ENCODE measurements at regions not wholly inside any gene's neighbourhood (a gene's known extent, or its start where the extent isn't known, plus 50 kb on each side); places are given as distances from the start of the nearest gene placed in this dataset.

- BruUV-seq (replicated peaks): no TSS peak
These were observed 275.8 kb downstream of the SQOR start for GRCh38 chr15:45910671-45911070.

DNA sequence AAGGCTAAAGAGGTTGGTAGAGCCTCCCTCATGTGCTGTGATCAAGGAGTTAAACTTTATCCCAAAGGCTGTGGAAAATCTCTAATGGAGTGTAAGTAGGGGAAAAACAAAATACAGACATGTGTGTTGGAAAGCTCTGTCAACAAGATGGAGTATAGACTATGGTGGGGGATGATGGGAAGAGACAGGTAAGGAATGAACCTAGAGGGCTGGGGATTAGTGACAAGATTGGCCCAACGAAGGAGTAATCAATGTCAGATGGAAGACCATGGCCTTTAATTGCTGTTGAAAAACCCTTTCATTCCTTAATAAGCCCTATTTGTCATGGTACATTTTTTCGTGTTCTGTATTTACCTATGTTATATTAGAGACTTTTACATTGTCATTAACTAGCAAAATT lies 278.6 kb downstream of the SQOR start:
- intact Hi-C loops (cut with micrococcal nuclease; ENCODE audit: unreplicated experiment): no loop called here
- no peaks in the 10 kb centered on the region for H3K9me3 Mint-ChIP-seq (ENCODE audit: low read depth, unreplicated experiment)

More at GRCh38 chr15:45910671-45911070, 275.8 kb downstream of the SQOR start:
- Mint-ChIP-seq H3K9me3 (ENCODE audit: low read depth, unreplicated experiment) (no peaks in the 10 kb centered on the region), H3K27me3 (ENCODE audit: unreplicated experiment) (no peaks in the 10 kb centered on the region), H3K36me3 (ENCODE audit: insufficient read depth, unreplicated experiment) (no peaks in the 10 kb centered on the region), H3K27ac (ENCODE audit: unreplicated experiment) (no peak overlapping the region), H3K4me1 (ENCODE audit: low read depth, unreplicated experiment) (no peaks in the 10 kb centered on the region), H3K4me3 (ENCODE audit: low read depth, unreplicated experiment) (no peak overlapping the region)
- intact Hi-C loops (cut with micrococcal nuclease; ENCODE audit: unreplicated experiment): no loop called here
- DNase-seq: no peak
- CTCF ChIA-PET: no interaction called here
- TF ChIP-seq CTCF (IDR thresholded peaks at IDR 0.05; ENCODE audit: unreplicated experiment): no peak

GRCh38 chr15:45914425-45914824 lies 279.6 kb downstream of the SQOR start:
- Mint-ChIP-seq H3K4me1 (ENCODE audit: low read depth, unreplicated experiment) (peaks cover 2% of the 10 kb centered on the region), H3K9me3 (ENCODE audit: low read depth, unreplicated experiment) (no peaks in the 10 kb centered on the region), H3K27ac (ENCODE audit: unreplicated experiment) (no peak overlapping the region), H3K27me3 (ENCODE audit: unreplicated experiment) (no peaks in the 10 kb centered on the region), H3K4me3 (ENCODE audit: low read depth, unreplicated experiment) (no peak overlapping the region), H3K36me3 (ENCODE audit: insufficient read depth, unreplicated experiment) (no peaks in the 10 kb centered on the region)
- intact Hi-C loops (cut with micrococcal nuclease; ENCODE audit: unreplicated experiment): no loop called here
- TF ChIP-seq CTCF (IDR thresholded peaks at IDR 0.05; ENCODE audit: unreplicated experiment): no peak
- CTCF ChIA-PET: no interaction called here
- DNase-seq: no peak
- no TSS peak for BruUV-seq (replicated peaks)

More for the DNA sequence above, 278.6 kb downstream of the SQOR start:
- no peak overlapping the region for H3K27ac Mint-ChIP-seq (ENCODE audit: unreplicated experiment)
- no peaks in the 10 kb centered on the region for H3K27me3 Mint-ChIP-seq (ENCODE audit: unreplicated experiment)
- DNase-seq: no peak
- no peaks in the 10 kb centered on the region for H3K4me1 Mint-ChIP-seq (ENCODE audit: low read depth, unreplicated experiment)
- CTCF ChIA-PET: no interaction called here
- no peaks in the 10 kb centered on the region for H3K36me3 Mint-ChIP-seq (ENCODE audit: insufficient read depth, unreplicated experiment)
- BruUV-seq (replicated peaks): no TSS peak
- TF ChIP-seq CTCF (IDR thresholded peaks at IDR 0.05; ENCODE audit: unreplicated experiment): no peak
- no peak overlapping the region for H3K4me3 Mint-ChIP-seq (ENCODE audit: low read depth, unreplicated experiment)

GRCh38 chr15:45918839-45919238 lies 284.0 kb downstream of the SQOR start:
- Mint-ChIP-seq H3K36me3 (ENCODE audit: insufficient read depth, unreplicated experiment) (no peaks in the 10 kb centered on the region), H3K27ac (ENCODE audit: unreplicated experiment) (no peak overlapping the region), H3K27me3 (ENCODE audit: unreplicated experiment) (no peaks in the 10 kb centered on the region), H3K9me3 (ENCODE audit: low read depth, unreplicated experiment) (peaks cover 3% of the 10 kb centered on the region), H3K4me3 (ENCODE audit: low read depth, unreplicated experiment) (no peak overlapping the region), H3K4me1 (ENCODE audit: low read depth, unreplicated experiment) (peaks cover 9% of the 10 kb centered on the region)
- CTCF ChIA-PET: interaction anchor here (0.6 kb wide), 1 partner anchor 71 kb away, joined by 7 read pairs; no protein-coding TSS in a partner anchor
- intact Hi-C loops (cut with micrococcal nuclease; ENCODE audit: unreplicated experiment): loop anchor here (2.0 kb wide), 1 partner anchor 56 kb away; no protein-coding TSS in a partner anchor
- no peak for DNase-seq
- TF ChIP-seq CTCF (IDR thresholded peaks at IDR 0.05; ENCODE audit: unreplicated experiment): no peak
- BruUV-seq (replicated peaks): no TSS peak
